GM19238 (cell line): ENCODE measurements at regions not wholly inside any gene's neighbourhood (a gene's known extent, or its start where the extent isn't known, plus 50 kb on each side); places are given as distances from the start of the nearest gene placed in this dataset.

Experiments used
- DNase-seq: peaks from one replicate; pipeline ENCODE4 v3.0.0; 2011; ENCODE audit warnings: low spot score; ENCODE audit not compliant: insufficient read length

DNA sequence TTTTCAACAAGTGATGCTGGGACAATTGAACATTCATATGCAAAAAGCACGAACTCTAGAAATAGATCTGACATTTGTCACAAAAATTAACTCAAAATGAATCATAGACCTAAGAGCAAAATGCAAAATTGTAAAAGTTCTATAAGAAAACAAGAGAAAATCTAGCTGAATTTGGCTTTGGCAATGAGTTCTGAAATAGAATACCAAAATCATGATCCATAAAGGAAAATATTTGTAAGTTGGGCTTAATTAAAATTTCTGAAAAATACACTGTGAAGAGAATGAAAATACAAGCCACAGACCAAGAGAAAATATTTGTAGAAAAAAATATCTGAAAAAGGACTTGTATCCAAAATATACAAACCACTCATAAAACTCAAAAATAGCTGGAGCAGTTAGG lies 698.8 kb upstream of the CELF2 start:
- no peak for DNase-seq

DNA sequence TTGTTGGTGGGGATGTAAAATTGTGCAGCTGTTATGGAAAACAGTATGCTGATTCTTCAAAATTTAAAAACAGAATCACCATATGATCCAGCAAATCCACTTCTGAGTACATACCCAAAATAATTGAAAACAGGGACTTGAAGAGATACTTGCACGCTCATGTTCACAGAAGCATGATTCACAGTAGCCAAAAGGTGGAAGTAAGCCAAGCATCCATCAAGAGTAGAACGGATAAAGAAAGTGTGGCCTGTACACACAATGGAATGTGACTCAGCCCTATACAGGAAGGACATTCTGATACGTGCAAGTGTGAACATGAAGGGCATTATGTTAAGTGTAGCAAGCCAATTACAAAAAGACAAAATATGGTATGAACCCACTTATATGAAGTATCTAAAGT lies 696.7 kb upstream of the CELF2 start:
- DNase-seq = no peak

DNA sequence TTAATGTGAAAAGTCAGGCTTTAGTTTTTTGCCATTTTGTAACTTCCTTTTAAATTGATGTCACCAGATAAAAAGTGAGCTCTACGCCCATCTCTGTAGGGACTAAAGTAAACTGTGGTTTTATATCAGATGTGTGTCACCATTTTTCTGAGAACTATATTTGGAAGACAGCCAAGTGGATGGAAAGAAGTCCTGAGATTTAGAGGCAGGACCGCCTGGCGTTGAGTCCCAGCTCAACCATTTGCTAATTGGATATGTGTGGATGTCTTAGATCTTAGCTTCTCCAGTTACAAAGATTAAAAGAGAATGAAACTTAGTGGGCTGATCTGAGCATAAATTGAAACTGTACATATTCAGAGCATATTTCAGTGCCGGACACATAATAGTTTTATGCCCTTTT lies 691.6 kb upstream of the CELF2 start:
- no peak for DNase-seq

DNA sequence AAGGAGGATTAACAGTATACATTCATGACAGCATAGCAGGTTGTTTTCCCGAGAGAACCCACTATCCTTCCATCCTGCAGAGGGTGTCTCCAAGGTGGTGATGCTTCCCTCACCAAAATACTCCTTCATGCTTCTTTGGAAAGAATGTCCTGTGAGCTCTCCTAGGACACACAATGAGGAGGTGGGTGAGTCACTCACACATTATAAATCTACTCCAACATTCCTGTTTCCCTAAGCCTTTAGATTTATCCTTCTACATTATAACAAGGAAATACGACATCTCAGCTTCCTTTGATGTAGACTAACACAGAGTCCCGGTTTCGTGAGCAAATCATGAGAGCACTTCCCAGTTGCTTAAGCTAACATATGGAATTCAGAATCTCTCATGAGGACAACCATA lies 689.7 kb upstream of the CELF2 start:
- DNase-seq = no peak

DNA sequence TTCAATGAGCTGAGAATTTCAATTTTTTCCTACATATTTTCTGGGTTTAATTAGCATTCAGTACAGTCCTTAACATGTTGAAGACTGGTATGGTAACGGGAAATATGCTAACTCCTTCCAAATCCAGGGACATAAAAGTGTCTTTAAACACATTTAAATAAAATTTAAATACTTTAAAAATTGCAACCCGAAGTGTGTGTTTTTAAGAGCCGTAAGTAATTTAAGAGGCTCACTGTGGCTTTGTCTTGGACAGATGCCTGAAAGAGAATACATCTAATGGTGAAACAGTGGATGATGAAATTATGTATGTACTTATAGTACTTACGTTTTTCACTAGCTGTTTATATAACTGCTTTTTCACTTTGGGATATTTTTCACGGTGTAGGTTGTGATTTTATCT lies 687.3 kb upstream of the CELF2 start:
- no peak for DNase-seq

DNA sequence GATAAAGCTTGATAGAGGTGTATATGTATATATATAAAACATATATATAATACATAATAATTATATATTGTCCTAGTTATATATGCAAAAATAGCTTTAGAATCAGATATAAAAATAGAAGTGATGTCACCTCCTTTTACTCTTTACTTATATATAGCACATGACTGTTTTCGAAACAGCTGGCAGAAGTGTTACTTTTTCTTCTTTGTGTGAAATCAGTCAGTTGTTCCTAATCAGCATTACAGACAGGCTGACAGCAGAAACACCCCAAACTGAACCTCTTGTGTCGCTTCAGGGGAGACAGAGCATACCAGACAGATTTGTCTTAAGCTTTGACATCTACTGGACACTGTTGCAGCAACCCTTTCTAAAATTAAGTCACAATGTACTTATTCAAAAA lies 684.9 kb upstream of the CELF2 start:
- DNase-seq = no peak

DNA sequence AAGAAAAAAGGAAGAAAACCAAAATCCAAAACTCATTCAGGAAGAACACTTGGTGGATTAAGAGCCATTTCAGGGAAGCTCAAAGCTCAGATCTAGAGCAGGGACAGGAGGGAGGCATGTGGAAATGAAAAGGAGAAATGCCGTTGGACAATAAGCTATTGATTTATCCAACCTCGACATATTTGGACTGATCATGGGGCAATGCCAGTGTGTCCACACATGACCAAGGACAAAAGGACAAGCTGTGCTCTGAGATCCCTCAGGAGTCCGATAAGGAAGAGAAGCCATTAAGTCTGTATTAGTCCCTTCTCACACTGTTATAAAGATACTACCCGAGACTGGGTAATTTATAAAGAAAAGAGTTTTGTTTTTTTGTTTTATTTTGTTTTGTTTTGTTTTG lies 684.0 kb upstream of the CELF2 start:
- DNase-seq = no peak

DNA sequence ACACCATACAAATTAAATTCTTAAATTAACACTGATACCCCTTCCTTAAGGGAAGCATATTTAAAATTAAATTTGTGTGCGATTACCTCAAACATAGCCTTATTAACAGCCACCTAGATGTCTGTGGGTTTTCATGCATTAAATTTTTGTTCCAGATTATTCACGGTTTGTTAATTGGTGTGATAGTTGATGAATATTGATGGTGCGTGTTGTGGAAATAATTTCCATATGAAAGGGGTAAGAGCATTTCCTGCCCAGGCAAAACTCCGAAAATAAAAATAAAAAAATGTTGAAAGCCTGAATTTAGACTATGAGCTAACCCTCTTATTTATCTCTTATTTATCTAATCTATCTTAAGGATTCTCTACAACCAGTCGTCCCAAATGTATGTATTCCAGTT lies 679.3 kb upstream of the CELF2 start:
- no peak for DNase-seq

DNA sequence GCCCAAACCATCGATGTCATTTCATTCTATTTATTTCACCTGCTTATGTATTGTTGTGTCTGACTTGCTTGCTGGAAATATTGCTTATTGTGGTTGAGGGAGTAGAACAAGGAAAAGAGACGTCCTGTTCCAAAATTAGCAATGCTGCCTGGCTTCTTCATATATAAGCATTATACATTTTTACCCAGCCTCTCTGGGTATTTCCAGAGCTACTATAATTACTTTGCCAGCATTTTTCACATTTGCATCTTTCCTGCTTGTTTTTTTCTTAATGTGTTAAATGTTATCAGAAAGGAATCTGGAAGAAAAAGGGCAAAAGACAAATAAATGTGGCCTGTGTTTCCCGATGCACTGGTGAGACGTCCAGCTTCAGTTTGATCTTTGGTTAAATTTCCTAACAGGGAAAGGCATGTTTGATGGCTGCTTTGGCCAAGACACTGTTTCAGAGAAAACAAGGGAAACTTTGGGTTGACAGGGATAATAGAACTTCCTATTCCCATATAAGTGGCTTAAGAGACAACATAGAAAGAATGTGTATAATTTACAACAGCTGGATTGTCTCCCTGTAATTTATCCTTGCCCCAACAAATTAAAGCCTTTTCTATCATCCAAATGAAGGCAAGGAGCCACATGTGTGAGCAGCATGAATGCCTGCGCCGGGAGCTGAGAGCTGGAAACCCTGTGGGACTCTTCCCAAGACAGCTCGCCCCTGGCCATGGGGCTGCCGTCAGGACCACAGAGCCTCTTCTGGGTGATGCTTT lies 671.1 kb upstream of the CELF2 start:
- no peak for DNase-seq

DNA sequence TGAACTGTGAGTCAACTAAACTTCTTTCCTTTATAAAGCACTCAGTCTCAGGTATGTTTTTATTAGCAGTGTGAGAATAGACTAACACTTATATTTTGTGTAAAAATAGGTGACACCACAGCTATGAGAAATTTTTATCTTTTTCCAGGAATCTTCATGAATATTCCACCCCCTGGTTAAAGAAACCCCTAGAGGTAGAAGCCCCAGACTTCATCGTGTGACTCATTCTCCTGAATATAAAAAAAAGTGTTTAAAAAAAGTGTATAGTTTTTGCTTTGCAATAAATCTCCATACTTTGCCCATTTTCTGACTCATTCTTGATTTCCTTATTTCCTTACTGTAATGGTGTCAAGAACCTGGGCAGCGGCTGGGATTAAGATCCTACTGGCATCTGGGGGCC lies 667.6 kb upstream of the CELF2 start:
- no peak for DNase-seq

DNA sequence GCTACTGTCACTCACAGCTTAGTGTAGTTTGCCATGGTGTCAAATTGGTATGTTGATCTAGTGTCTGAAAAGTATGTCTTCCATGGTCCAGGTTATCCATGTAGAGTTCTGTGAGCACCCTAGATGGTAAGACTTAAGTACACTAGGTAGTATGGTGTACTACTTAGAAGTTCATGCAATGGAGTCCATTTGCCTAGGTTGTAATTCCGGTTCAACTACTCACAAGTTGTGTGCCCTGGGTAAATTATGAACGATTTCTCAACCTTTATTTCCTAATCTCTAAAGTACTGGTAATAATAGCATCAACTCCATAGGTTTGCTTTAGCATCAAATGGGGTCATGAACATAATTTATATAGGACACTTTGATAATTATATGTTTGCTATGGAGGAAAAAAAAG lies 666.2 kb upstream of the CELF2 start:
- DNase-seq = no peak

DNA sequence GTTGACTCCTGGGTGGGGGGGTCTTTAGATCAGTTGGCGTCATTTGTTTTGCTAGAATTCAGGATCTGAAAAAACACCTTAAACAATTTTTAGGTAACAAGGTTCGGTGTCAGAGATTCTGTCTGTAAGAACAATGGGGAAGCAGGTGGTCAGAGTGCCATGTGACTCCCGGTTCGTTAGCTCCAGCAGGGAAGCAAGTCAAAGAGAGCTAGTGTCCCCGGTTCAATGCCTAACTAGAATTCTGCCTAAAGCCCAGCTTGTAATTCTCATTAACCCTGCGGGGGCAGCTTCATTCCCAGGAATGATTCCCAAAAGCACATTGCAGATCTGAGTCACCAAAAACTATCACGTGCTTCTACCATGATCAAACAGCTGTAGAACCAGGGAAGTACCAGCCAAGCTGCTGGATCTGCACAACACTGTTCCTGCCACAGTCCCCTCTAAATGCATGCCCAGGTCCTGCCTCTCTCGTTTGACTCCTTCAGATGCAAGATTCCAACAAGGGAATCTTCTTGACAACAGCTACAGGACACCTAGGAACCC lies 664.3 kb upstream of the CELF2 start:
- no peak for DNase-seq

DNA sequence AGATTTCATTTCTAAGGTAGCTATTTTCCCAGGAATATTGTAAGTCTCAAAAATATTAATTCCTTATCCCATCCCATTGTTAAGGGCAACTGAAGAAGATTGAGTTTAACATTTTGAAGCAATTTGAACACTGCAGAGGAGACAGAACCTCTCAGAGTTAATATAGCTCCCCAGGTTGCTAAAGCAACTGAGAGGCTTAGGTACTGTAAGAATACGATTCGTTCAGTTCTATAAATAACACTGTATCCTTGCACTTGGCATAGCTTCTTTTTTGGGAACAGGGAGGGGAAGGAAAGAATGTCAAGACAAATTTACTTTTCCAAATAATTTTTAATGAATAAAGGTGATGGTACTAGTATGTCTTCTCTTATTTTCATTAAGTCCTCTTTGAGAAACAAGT lies 658.4 kb upstream of the CELF2 start:
- no peak for DNase-seq

DNA sequence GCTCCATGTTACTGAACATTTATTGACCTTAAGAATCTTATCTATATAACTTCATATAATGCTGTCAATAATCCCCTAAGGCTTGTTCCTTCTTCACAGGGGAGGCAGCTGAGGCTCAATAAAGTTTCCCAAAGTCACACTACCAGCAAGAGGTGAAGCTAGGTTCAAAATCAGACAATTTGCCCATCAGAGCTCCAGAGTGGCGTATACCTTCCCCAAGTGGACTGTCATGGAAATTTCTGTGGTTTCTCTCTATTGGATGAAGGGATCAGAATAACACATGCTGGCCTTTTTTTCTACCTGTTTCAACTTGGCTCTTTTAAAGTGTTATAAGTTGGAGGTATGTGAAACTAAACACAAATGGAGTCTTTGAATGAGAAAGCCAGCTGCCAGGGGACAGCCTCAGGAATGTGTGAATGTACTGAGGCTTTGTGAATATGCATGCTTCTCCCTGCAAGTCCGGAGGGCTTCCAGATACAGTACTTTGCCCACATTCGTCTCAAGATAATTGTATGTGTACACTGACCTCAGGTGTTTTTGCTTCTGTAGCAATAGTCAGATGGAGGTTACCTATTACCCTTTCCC lies 656.3 kb upstream of the CELF2 start:
- no peak for DNase-seq

DNA sequence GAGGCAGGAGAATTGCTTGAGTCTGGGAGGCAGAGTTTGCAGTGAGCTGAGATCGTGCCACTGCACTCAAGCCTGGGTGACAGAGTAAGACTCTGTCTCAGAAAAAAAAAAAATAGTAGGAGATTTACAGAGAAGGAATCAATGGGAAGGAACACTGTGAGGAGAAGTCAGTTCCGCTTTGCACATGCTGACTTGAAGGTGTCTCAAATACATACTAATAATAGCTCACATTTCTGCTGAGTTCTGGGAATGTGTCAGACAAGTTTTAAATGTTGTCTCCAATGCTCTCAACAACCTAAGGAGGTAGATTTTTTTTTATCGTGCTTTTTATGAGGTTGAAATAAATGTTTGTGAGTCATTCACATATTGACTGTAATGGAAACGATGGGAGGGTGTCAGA lies 654.9 kb upstream of the CELF2 start:
- no peak for DNase-seq

DNA sequence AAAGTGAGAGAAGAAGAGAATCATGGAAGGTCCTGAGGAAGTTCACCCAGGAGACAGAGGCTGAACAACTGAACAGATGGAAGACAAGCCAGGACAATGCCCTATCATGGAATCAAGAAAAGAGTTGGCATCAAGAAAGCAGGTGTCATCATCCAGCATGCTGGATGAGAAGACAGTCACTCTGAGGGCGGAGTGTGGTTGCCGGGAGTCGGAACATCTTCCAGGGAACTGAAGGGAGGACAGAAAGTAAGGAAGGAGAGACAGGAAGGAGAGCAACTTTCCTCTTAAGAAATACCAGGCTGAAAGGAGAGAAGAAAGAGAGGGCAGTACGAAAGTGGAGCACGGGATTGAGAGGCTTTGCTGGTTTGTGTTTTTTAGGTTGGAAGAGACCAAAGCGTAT lies 654.5 kb upstream of the CELF2 start:
- DNase-seq = no peak

DNA sequence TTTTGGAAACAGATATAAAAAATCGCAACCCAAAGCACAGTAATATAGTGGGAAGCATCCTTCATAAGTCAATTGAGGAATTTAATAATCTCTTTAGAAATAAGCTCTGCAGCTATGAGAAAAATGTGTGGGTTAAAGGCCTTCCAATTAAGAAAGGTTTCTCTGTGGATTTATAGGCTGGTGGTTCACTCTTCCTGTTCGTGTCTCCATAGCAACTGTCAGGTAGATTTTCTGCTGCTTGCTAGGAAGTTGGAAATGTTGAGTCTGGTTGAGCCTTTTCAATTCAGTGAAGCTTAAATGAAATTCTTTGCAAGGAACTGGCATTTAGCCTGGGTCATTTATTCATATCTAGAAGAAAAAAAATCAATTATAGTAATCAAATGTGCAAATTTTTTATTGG lies 652.8 kb upstream of the CELF2 start:
- DNase-seq = no peak

DNA sequence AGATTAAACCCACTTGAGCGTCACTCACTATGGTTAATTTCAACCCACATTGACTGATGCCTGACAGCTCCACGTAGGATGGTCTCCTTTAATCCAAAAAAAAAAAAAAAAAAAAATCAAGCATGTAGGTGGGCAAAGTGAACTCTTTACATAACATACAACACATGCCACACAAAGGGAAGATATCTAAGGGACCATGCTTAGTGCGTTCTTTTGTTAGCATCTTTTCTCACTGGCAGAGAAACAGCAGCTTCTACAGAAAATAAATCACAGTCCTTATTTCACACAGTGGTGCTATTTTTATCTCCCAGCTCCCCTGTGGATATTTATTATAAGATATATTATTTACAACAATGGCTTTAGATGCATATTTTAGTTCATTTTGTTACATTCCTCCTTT lies 652.0 kb upstream of the CELF2 start:
- DNase-seq = no peak

DNA sequence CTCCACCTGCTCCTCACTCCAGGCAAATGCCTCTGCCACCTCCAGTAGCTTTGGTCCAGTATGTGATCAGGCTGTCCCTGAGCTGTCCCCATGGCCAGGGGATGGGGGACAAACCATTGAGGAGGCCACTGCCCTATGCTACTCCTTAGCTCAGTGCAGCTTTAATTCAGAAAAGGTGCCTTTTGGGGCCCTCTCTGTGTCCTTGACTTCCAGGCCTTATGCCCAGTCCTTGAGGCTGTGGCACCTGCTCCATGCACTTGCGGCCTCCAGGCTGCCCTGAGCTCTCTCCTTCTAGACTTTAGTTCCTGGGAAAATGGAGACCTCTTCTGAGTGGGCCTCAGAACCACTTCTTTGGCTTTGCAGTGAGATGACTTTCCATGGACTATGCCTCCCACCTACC lies 650.8 kb upstream of the CELF2 start:
- no peak for DNase-seq

DNA sequence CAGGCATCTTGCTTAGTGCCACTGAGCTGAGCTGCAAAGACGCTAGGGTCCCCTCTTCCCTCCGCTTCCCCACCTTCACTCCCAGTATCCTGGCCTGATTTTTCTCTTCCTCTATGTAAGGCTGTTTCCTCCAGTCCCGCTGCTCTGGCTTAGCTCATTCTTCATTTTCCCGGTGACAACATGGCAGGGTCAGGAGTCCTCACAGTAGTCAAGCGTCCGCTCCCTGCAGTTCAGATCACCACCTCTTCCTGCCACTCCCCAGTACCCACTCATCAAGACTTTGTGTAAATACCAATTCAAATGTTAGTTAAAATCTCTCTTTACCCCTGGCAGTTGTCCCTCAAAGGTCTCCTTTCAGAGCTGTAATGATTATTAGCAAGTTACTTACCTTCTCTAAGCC lies 650.4 kb upstream of the CELF2 start:
- DNase-seq = no peak

DNA sequence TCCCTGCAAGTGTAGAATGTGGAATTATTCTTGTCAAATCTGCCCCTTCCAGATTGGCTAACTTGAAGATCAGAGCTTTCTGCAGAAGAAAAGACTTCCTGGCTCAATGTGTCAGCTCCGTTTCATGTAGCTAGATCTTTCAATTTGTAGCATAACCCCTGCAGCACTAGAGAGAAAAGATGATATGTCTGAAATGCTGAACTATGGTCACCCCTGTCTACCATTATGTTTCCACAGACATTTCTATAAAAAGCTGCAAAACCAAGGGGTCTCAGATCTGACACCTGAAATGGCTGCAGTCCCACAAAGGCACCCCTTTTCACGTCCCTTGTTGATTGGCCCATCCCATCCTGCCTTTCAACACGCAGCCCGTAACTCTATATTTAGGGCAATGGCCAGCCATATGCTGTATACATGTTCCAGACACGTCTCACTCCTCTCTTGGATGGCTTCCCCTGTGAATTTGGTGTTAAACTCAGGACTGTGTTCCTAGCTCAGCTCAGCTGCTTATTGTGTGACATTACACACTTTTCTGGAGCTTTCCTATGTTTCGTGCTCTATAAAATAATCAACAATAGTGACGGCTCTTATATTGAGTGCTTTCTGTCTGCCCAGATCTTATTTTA lies 648.6 kb upstream of the CELF2 start:
- no peak for DNase-seq

DNA sequence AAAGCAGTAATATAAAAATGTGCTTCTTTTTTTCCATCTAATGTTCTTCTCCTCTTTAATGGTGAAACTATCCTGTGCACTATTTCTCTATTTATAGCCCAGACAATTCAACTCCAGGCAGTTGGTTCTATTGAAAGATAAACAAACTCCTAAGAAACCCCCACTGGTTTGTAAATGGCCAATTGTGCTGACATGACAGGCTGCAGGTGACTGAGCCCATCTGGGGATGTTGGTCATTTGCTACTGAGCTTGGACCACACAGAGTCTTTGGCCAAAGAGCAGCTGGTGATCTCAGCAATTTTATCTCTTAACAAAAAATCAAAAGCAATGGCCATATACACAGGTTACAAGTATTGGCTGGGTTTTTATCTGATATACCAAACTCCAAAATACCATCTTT lies 631.8 kb upstream of the CELF2 start:
- DNase-seq = no peak

DNA sequence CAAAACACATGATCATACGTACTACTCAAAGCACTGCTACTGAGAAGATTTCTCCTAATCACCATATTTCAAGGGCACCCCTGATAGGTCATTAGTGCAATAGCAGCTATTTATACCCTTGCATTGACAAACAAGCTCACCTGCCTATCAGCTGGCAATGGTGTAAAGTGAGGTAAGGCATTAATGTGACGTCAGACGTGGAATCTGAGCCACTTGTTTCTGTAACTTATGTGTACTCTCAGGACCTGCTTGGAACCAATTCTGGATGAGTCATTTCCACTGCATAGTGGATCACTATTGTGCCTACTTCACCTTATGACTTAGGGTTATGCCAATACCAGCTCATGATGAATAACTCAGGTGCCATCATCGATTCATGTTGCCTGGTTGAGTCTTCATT lies 628.5 kb upstream of the CELF2 start:
- no peak for DNase-seq
